HG03378 (cell line): ENCODE measurements at regions not wholly inside any gene's neighbourhood (a gene's known extent, or its start where the extent isn't known, plus 50 kb on each side); places are given as distances from the start of the nearest gene placed in this dataset.
"Not testable (repeated sequence)": the region's sequence is repeated elsewhere in the genome, so short reads cannot be mapped to it uniquely, and the experiment has no call there.

Source experiments
- ATAC-seq: cut with Tn5 transposase; IDR thresholded peaks from one replicate; pipeline ENCODE4 v1.9.1; 2021; ENCODE audit warnings: mild to moderate bottlenecking, moderate library complexity; ENCODE audit not compliant: unreplicated experiment

GRCh38 chrX:20718592-20719380 is 452.1 kb upstream of the RPS6KA3 start:
- ATAC-seq = no peak

DNA sequence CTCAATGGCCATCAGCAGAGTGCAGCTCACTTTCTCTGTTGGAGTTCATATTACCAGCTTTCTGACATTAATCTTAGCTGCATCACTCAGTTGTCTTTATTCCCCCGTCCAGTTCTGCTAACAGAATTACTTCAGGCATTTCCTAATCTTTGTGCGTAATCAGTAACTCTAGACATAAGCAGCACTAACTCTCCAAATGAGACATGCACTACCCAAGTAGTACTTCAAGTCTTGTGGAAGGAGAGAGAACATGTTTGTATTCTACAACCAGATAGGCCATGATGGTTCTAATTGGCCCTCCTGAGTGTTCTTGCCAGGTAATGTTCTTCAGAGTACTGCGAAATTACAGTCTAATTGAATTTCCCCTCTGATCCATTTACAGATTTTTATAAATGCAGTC is 448.5 kb upstream of the RPS6KA3 start:
- ATAC-seq = no peak

DNA sequence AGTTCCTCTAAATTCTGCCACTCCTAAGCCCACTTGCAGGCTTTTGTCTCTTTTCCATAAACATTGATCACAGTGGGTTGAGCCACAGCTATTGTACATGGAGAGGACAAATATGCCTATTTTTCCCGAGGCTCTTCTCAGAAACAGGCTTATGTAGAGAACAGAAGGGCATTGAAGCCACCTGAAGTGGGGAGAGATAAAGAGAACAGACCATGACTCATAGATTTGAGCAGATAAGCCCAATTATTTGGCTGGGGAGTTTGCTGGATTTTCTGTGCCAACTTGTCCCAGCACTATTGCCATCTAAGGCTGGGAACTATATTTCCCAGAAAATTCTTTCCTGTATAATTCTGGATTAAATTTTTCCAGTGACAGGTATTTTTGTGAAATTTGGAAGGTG is 446.1 kb upstream of the RPS6KA3 start:
- ATAC-seq = no peak

DNA sequence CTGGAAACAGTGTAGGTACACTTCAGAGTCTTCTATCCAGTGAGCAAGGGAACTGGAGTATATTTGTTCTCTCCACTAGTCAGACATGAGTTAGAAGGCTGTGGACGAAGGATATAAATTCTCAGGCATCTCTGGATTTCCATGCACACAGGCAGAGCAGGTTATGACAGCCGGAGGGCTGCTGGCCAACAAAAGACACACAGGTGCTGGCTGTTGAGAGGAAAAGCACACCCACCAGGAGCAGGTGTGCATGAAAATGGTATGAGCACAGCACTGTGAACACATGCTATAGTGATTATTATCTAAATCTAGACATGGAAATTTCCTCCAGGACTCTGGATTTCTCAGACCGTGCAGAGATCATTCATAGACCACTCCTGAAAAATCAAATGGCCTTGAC is 444.7 kb upstream of the RPS6KA3 start:
- ATAC-seq = no peak

GRCh38 chrX:20693078-20693477 is 426.4 kb upstream of the RPS6KA3 start:
- no peak for ATAC-seq

GRCh38 chrX:20686256-20686655 is 419.5 kb upstream of the RPS6KA3 start:
- no peak for ATAC-seq

DNA sequence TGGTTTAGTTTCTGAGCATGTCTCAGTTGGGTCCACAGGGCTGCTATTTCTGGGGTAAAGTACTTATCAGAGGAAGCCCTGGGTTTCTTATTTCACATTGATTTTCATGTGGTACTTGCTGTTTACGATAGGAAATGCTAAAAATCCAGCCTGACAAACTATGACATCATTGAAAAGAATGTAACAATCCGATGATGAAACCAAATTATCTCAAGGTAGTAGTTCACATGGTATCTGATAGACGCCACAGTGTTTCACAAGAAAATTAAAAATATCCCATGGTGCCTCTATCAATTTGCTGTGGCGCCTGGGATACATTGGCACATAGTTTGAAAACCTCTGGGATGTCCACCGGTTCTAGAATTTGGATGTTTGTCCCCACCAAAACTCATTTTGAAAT is 418.9 kb upstream of the RPS6KA3 start:
- no peak for ATAC-seq

- no peak for ATAC-seq
Measured at GRCh38 chrX:20681683-20682082, 415.0 kb upstream of the RPS6KA3 start.

DNA sequence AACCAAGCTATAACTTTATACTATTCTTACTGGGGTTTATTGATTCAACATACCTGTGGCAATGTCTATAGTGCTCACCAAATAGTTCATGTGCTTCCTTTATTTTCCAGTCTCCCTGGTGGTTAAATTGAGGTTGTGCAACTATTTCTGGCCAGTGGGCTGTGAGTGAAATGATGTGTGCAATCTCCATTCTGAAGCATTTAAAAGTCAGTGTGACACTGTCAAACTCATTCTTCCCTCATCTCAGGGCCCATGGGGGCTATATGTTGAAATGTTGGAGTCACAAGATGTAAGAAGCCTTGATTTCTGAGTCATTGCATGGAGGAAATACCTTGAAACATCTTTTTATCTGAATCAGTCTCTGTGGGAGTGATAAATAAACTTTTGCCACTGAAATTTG is 414.3 kb upstream of the RPS6KA3 start:
- ATAC-seq = no peak

DNA sequence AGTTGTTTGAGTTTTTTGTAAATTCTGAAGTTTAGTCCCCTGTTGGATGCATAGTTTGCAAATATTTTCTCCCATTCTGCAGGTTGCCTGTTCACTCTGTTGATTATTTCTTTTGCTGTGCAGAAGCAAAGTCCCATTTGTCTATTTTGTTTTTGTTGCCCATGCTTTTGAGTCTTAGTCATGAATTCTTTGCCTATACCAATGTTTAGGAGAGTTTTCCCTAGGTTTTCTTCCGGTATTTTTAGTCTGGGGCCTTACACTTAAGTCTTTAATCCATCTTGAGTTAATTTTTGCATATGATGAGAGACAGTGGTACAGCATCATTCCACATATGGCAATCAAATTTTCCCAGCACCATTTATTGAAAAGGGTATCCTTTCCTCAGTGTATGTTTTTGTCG is 405.8 kb upstream of the RPS6KA3 start:
- ATAC-seq = no peak

DNA sequence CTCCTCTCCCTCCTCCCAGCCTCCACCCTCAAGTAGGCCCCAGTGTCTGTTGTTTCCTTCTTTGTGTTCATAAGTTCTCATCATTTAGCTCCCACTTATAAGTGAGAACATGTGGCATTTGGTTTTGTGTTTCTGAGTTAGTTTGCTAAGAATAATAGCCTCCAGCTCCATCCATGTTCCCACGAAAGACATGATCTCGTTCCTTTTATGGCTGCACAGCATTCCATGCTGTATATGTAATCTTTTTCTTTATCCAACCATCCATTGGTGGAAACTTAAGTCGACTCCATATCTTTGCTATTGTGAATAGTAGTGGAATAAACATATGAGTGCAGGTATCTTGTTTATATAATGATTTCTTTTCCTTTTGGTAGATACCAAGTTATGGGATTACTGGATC is 405.0 kb upstream of the RPS6KA3 start:
- not testable (repeated sequence) for ATAC-seq

DNA sequence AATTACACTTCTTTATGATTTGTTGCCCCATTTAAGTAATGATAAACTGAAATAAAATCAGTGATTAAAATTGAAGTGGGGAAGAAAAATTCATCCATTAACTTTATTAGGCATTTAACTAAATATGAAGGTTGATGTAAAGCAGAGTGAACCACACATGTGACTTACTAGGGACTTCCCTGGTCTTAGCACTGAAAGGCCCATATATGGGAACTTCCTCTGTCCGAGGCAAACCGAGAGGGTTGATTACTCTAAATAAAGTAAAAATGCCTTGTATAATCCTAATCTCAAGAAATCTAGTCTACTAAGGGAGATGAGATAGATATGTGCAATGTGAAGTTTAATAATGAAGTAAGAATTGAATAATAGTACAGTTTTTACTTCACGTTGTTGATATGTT is 403.9 kb upstream of the RPS6KA3 start:
- ATAC-seq = peak; percentile 45

- no peak for ATAC-seq
Measured at GRCh38 chrX:20668550-20668949, 401.8 kb upstream of the RPS6KA3 start.

- ATAC-seq = no peak
Measured at GRCh38 chrX:20666331-20666730, 399.6 kb upstream of the RPS6KA3 start.

- no peak for ATAC-seq
Measured at GRCh38 chrX:20665481-20665880, 398.8 kb upstream of the RPS6KA3 start.

- ATAC-seq = no peak
Measured at GRCh38 chrX:20664774-20665173, 398.1 kb upstream of the RPS6KA3 start.

DNA sequence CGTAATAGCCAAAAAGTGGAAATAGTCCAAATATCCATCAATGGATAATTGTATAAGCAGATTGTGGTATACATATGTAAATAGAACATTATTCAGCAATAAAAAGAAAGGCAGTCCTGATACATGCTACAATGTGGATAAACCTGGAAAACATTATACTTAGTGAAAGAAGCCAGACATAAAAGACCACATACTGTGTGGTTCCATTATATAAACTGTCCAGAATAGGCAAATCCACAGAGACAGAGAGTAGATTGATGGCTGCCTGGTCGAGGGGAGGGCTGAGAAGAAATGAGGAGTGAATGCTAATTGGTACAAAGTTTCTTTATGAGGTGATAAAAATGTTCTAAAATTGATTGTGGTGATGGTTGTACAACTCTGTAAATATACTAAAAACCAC is 397.4 kb upstream of the RPS6KA3 start:
- no peak for ATAC-seq

- ATAC-seq = no peak
Measured at GRCh38 chrX:20663336-20663735, 396.6 kb upstream of the RPS6KA3 start.

DNA sequence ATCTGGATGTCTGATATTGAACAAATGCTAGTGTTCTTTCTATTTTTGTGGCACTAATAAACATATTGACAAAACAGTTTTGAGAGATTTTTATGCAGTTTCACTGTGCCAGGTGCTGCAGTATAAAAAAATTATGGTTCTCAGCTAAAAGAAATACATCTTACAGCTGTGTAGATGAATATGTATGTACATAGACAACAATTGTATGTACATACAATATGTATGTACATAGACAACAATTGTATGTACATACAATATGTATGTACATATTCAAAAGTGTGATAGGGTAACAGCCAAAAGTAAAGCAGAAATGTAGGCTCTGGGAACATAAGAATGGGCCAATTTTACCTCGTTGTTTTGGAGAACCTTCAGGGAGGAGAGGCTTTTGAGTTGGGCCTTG is 390.0 kb upstream of the RPS6KA3 start:
- no peak for ATAC-seq

DNA sequence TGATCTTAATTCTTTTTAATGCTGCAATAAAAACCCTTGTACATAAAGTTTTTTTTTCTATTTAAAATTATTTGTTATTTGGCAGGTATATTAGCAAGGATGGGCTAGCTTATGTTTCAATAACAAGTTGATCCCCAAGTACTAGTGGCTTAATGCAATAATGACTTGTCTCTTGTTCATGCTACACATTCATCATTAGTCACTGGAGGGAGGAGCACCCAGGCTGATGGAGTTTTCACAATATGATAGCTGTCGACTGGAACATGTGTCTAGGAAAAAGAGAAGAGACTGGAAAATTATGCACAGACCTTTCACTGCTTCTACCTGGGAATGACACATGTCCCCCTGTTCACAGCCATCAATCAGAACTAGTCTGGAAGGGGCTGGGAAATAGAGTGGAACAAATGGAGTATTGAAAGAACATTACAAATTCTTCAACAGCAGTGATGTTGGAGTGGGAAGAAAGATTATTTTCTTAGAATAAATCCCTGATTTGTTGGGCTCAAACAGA is 387.9 kb upstream of the RPS6KA3 start:
- ATAC-seq = no peak

GRCh38 chrX:20653070-20653469 is 386.4 kb upstream of the RPS6KA3 start:
- no peak for ATAC-seq

- ATAC-seq = no peak
Measured at GRCh38 chrX:20641954-20642353, 375.2 kb upstream of the RPS6KA3 start.

- no peak for ATAC-seq
Measured at GRCh38 chrX:20639115-20639514, 372.4 kb upstream of the RPS6KA3 start.
